Endothelial cell of umbilical vein (primary cell): ENCODE measurements at regions not wholly inside any gene's neighbourhood (a gene's known extent, or its start where the extent isn't known, plus 50 kb on each side); places are given as distances from the start of the nearest gene placed in this dataset.

Experiments
- BruUV-seq: library from RNA; stranded (reverse); fragments of 400-500 nt; replicated peaks from 2 replicates; lab custom pipeline; 2021; lab: Mats Ljungman, UMichigan
- CTCF ChIA-PET: fragments of 300-600, 350-600 bp; sonication (Branson Sonifier 250); formaldehyde crosslinking; loops from one replicate; lab custom pipeline; 2021; ENCODE audit warnings: antibody characterized with exemption, inconsistent platforms; lab: Charles Lee
- POLR2A ChIA-PET: fragments of 300-600, 350-600 bp; sonication (Branson Sonifier 250); formaldehyde crosslinking; loops from one replicate; lab custom pipeline; 2021; ENCODE audit warnings: antibody characterized with exemption, inconsistent platforms; lab: Charles Lee
- DNase-seq: peaks from one replicate; pipeline ENCODE4 v3.0.0-alpha.2; 2011; ENCODE audit warnings: low read depth, low spot score
- FAIRE-seq: peaks from 2 replicates; lab custom pipeline; 2011; peaks lifted over from hg19 to GRCh38; lab: Jason Lieb, UNC
- H2AFZ ChIP-seq: 2 replicates; pipeline ENCODE4 v1.6.0; 2012; ENCODE audit warnings: low read depth, low read length, control low read depth, inconsistent platforms
- H3K27ac ChIP-seq: 2 replicates; pipeline ENCODE4 v1.5.1; 2011; ENCODE audit warnings: low read depth, mild to moderate bottlenecking, control low read depth, low read length, moderate library complexity; ENCODE audit not compliant: insufficient read depth
- H3K27me3 ChIP-seq, 2 experiments: 2 replicates each; pipeline versions ENCODE4 v1.6.0 to v1.6.1; 2011; ENCODE audit warnings: low read length in 2 of 2, mixed read lengths in 1 of 2; ENCODE audit not compliant: control insufficient read depth in 2 of 2, insufficient read depth in 2 of 2
- H3K36me3 ChIP-seq, 2 experiments: 2 replicates in 1 of 2; 3 replicates in 1 of 2; pipeline ENCODE4 v1.5.1; 2011; ENCODE audit warnings: low read length in 2 of 2, mild to moderate bottlenecking in 1 of 2, moderate library complexity in 1 of 2; ENCODE audit not compliant: control insufficient read depth in 2 of 2, insufficient read depth in 2 of 2; ENCODE audit errors: extremely low read depth in 1 of 2
- H3K4me1 ChIP-seq: 3 replicates; pipeline ENCODE4 v1.5.1; 2011; ENCODE audit warnings: mild to moderate bottlenecking, low read length; ENCODE audit not compliant: control insufficient read depth, insufficient read depth; ENCODE audit errors: extremely low read depth
- H3K4me2 ChIP-seq: 2 replicates; pipeline ENCODE4 v1.6.1; 2011; ENCODE audit warnings: low read length, control low read depth, mixed read lengths; ENCODE audit not compliant: insufficient read depth
- H3K4me3 ChIP-seq, 3 experiments: fragments of 200-600 bp in 1 of 3; sonication (generic), shearing (Covaris generic) in 1 of 3; replicated peaks in 1 of 3; 2 replicates each; pipeline ENCODE4 v1.5.1; 2011 to 2016; ENCODE audit warnings: control low read depth in 3 of 3, low read length in 3 of 3, mild to moderate bottlenecking in 2 of 3, inconsistent platforms in 1 of 3, low read depth in 1 of 3, moderate library complexity in 1 of 3; ENCODE audit not compliant: insufficient read depth in 1 of 3
- H3K79me2 ChIP-seq: 2 replicates; pipeline ENCODE4 v1.6.0; 2012; ENCODE audit warnings: low read length, inconsistent platforms; ENCODE audit not compliant: control insufficient read depth, insufficient read depth
- H3K9ac ChIP-seq: replicated peaks from 2 replicates; pipeline ENCODE3; 2011; ENCODE audit warnings: low read length, control low read depth; ENCODE audit not compliant: insufficient read depth; ENCODE audit errors: extremely low read depth
- H3K9me1 ChIP-seq: replicated peaks from 3 replicates; pipeline ENCODE4 v1.6.0; 2011; ENCODE audit warnings: mild to moderate bottlenecking, low read length; ENCODE audit not compliant: control insufficient read depth, insufficient read depth; ENCODE audit errors: extremely low read depth
- H3K9me3 ChIP-seq: replicated peaks from 2 replicates; pipeline ENCODE4 v1.5.1; 2012; ENCODE audit warnings: low read length, inconsistent platforms; ENCODE audit not compliant: control insufficient read depth, insufficient read depth
- H4K20me1 ChIP-seq: replicated peaks from 2 replicates; pipeline ENCODE3; 2011; ENCODE audit warnings: mild to moderate bottlenecking, low read length; ENCODE audit not compliant: control insufficient read depth, insufficient read depth; ENCODE audit errors: extremely low read depth
- EZH2 ChIP-seq: IDR thresholded peaks from 2 replicates; pipeline ENCODE4 v1.6.1; 2012; ENCODE audit warnings: borderline replicate concordance, low read depth, mild to moderate bottlenecking, moderate library complexity, low read length, inconsistent platforms; ENCODE audit not compliant: severe bottlenecking
- FOS ChIP-seq: IDR thresholded peaks from 2 replicates; pipeline ENCODE4 v1.6.1; 2011; ENCODE audit warnings: mild to moderate bottlenecking, low read length, moderate library complexity, borderline replicate concordance; ENCODE audit not compliant: insufficient read depth
- GATA2 ChIP-seq: IDR thresholded peaks from 2 replicates; pipeline ENCODE4 v1.7.0; 2011; ENCODE audit warnings: low read depth, mild to moderate bottlenecking, moderate library complexity, mixed read lengths, low read length; ENCODE audit not compliant: insufficient read length, insufficient read depth
- JUN ChIP-seq: IDR thresholded peaks from 2 replicates; pipeline ENCODE4 v1.6.1; 2011; ENCODE audit warnings: borderline replicate concordance, low read depth; ENCODE audit not compliant: insufficient read length, insufficient read depth
- MYC ChIP-seq: IDR thresholded peaks from one replicate; pipeline ENCODE4 v1.6.1; 2011; ENCODE audit warnings: mild to moderate bottlenecking, low read depth, low read length
- POLR2A ChIP-seq: IDR thresholded peaks from 2 replicates; pipeline ENCODE4 v1.6.1; 2012; ENCODE audit warnings: low read depth, mild to moderate bottlenecking, control low read depth, low read length
- POLR2AphosphoS5 ChIP-seq: IDR thresholded peaks from 2 replicates; pipeline ENCODE4 v1.6.1; 2012; ENCODE audit warnings: low read depth, mild to moderate bottlenecking, control low read depth, low read length, moderate library complexity; ENCODE audit not compliant: insufficient read depth
- dilution Hi-C: fragments of 300-500 bp; cut with MboI; formaldehyde crosslinking; loops from one replicate; pipeline ENCODE4 v1.15.0; 2019; ENCODE audit warnings: low sequenced_read_pairs; ENCODE audit not compliant: extremely low pct_ligation_motif_present
- intact Hi-C: fragments of 100-400 bp; cut with micrococcal nuclease; formaldehyde crosslinking; loops from one replicate; pipeline ENCODE4 v1.10.0; 2022
- TF ChIP-seq, protein P1 (sequence below): IDR thresholded peaks from 2 replicates; pipeline ENCODE4 v1.6.1; 2011; ENCODE audit not compliant: insufficient read depth, insufficient read length
- TF ChIP-seq, protein P2 (sequence below), 2 donors: IDR thresholded peaks; 1 replicate in 1 of 2; 2 replicates in 1 of 2; pipeline ENCODE4 v1.5.1; 2011; ENCODE audit warnings: low read length in 2 of 2, mild to moderate bottlenecking in 2 of 2, moderate library complexity in 2 of 2, control low read depth in 1 of 2, inconsistent platforms in 1 of 2, low read depth in 1 of 2; ENCODE audit not compliant: insufficient read depth in 1 of 2; ENCODE audit errors: extremely low read depth in 1 of 2

DNA sequence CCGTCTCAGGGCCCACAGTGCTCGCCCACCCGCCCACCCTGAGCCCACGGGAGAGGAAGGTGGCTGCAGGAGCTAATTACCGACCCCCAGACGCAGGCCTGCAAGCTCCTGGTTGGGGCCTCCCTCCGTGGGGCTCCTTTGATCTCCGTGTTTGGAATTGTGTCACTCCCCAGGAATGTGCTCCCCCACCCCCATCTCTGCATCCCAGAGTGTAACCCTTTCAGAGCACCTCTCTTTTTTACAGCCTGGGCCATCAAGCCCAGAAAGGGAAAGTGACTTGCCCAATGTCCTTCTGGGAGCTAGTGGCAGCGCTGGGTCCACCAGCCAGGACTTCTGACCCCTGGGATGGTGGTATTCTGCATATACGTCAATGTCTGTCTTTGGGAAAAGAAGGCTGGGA lies 335.1 kb downstream of the CYRIA start:
- H3K27ac ChIP-seq: no peak overlapping the region
- H3K36me3 ChIP-seq: no peaks in the 10 kb centered on the region
- dilution Hi-C loops: no loop called here
- DNase-seq (no peak), FAIRE-seq (no peak)
- TF ChIP-seq MYC (no peak), JUN (no peak)
- TF ChIP-seq, protein P1, sequence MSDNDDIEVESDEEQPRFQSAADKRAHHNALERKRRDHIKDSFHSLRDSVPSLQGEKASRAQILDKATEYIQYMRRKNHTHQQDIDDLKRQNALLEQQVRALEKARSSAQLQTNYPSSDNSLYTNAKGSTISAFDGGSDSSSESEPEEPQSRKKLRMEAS: no peak
- H3K9me1 ChIP-seq: no peaks in the 10 kb centered on the region
- no peaks in the 10 kb centered on the region for H4K20me1 ChIP-seq
- CTCF ChIA-PET: no interaction called here
- no peak overlapping the region for H3K9ac ChIP-seq
- H3K4me2 ChIP-seq: no peak overlapping the region
- intact Hi-C loops: no loop called here
- no peaks in the 10 kb centered on the region for H3K79me2 ChIP-seq
- no peaks in the 10 kb centered on the region for H3K4me1 ChIP-seq
- peaks cover 2% of the 10 kb centered on the region for H3K9me3 ChIP-seq
- no peak overlapping the region for H3K4me3 ChIP-seq
- no TSS peak for BruUV-seq
- POLR2A ChIA-PET: no interaction called here
- H3K27me3 ChIP-seq: no peaks in the 10 kb centered on the region
- no peak overlapping the region for H2AFZ ChIP-seq

DNA sequence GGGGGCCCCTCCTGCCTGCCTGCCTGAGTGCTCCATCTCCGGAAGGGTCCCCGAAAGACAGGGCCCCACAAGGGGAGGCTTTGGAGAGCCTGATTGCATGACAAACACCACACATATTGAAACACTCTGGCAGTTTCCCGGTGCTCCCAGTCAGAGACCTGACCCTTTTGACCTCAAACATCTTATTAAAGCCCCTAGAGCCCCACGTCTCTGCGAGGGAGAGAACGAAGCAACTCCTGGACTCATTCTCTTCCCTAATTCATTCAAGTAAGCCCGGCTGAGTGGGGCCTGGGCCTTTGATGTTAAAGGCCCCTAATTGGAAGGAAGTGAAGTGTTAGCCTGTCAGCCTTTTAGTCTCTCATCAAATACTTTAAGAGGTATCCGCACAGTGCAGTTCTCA lies 335.6 kb downstream of the CYRIA start:
- no peaks in the 10 kb centered on the region for H3K4me1 ChIP-seq
- no peaks in the 10 kb centered on the region for H3K36me3 ChIP-seq
- no peak overlapping the region for H2AFZ ChIP-seq
- no peak overlapping the region for H3K4me2 ChIP-seq
- intact Hi-C loops: no loop called here
- no peak for DNase-seq
- H3K27me3 ChIP-seq: no peaks in the 10 kb centered on the region
- H3K9ac ChIP-seq: no peak overlapping the region
- dilution Hi-C loops: no loop called here
- ChIA-PET CTCF (no interaction called here), POLR2A (no interaction called here)
- H4K20me1 ChIP-seq: no peaks in the 10 kb centered on the region
- H3K4me3 ChIP-seq: no peak overlapping the region
- H3K27ac ChIP-seq: no peak overlapping the region
- no peaks in the 10 kb centered on the region for H3K79me2 ChIP-seq
- BruUV-seq: no TSS peak
- H3K9me3 ChIP-seq: peaks cover 2% of the 10 kb centered on the region
- TF ChIP-seq POLR2AphosphoS5 (no peak), JUN (no peak), FOS (no peak), GATA2 (no peak), POLR2A (no peak), MYC (no peak), EZH2 (no peak)
- TF ChIP-seq, protein P1: no peak
- TF ChIP-seq, protein P2, sequence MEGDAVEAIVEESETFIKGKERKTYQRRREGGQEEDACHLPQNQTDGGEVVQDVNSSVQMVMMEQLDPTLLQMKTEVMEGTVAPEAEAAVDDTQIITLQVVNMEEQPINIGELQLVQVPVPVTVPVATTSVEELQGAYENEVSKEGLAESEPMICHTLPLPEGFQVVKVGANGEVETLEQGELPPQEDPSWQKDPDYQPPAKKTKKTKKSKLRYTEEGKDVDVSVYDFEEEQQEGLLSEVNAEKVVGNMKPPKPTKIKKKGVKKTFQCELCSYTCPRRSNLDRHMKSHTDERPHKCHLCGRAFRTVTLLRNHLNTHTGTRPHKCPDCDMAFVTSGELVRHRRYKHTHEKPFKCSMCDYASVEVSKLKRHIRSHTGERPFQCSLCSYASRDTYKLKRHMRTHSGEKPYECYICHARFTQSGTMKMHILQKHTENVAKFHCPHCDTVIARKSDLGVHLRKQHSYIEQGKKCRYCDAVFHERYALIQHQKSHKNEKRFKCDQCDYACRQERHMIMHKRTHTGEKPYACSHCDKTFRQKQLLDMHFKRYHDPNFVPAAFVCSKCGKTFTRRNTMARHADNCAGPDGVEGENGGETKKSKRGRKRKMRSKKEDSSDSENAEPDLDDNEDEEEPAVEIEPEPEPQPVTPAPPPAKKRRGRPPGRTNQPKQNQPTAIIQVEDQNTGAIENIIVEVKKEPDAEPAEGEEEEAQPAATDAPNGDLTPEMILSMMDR (IDR thresholded peaks at IDR 0.05; ENCODE audit: extremely low read depth in 1 of 2, insufficient read depth in 1 of 2, low read depth in 1 of 2, low read length in 2 of 2): no peak
- no peaks in the 10 kb centered on the region for H3K9me1 ChIP-seq
- no peak for FAIRE-seq
